ENCODE measurements at regions not wholly inside any gene's neighbourhood (a gene's known extent, or its start where the extent isn't known, plus 50 kb on each side); places are given as distances from the start of the nearest gene placed in this dataset.

DNA sequence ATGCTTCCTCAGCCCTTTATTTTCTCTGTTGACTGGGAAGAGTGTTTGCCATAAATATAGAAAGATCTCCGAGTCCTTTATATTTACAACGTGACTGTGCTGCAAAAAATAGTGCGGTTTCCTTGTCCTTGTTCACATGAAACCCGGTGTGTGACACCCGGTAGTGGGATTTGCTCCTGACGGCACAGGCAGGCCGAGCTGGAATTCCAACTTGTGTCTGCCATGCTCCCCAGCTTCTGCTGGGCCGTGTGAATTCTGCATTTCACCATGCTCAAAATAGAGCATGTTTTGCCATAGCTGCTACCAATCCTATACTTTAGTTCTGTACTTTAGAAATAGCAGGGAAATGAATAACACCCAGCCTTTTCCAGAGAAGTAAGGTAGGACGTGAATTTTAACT is 60.3 kb upstream of the PDE10A start:
- TF ChIP-seq, protein P1, sequence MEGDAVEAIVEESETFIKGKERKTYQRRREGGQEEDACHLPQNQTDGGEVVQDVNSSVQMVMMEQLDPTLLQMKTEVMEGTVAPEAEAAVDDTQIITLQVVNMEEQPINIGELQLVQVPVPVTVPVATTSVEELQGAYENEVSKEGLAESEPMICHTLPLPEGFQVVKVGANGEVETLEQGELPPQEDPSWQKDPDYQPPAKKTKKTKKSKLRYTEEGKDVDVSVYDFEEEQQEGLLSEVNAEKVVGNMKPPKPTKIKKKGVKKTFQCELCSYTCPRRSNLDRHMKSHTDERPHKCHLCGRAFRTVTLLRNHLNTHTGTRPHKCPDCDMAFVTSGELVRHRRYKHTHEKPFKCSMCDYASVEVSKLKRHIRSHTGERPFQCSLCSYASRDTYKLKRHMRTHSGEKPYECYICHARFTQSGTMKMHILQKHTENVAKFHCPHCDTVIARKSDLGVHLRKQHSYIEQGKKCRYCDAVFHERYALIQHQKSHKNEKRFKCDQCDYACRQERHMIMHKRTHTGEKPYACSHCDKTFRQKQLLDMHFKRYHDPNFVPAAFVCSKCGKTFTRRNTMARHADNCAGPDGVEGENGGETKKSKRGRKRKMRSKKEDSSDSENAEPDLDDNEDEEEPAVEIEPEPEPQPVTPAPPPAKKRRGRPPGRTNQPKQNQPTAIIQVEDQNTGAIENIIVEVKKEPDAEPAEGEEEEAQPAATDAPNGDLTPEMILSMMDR (IDR thresholded peaks at IDR 0.05), result no peak
- no peak overlapping the region for H2AFZ ChIP-seq (ENCODE audit: insufficient read depth, low read depth, low read length, poor library complexity, severe bottlenecking)
- WGBS (ENCODE audit: insufficient coverage), result 93% methylated on average over 7 of the region's 9 CpGs
- H3K9ac ChIP-seq (ENCODE audit: insufficient read depth, low read length, poor library complexity, severe bottlenecking), result no peak overlapping the region
- H3K9me3 Mint-ChIP-seq, result peaks cover 0 to 3% (median 0%) of the 10 kb centered on the region in 7 donors
- intact Hi-C loops (cut with micrococcal nuclease), result no loop called here
- H3K36me3 ChIP-seq (replicated peaks in 1 of 2; ENCODE audit: control insufficient read depth in 1 of 2, insufficient read depth in 2 of 2, low read length in 2 of 2), result no peaks in the 10 kb centered on the region
- no peak overlapping the region for H3K4me2 ChIP-seq (replicated peaks; ENCODE audit: extremely low read depth, low read length, poor library complexity, severe bottlenecking)
- H4K20me1 ChIP-seq (ENCODE audit: insufficient read depth, low read length), result no peaks in the 10 kb centered on the region
- no peaks in the 10 kb centered on the region for H3K27me3 ChIP-seq (ENCODE audit: control insufficient read depth in 2 of 2, insufficient read depth in 2 of 2, low read length in 2 of 2)
- no peak overlapping the region for H3K4me3 Mint-ChIP-seq
- no peaks in the 10 kb centered on the region for H3K79me2 ChIP-seq (ENCODE audit: insufficient read depth, low read length)
- H3K36me3 Mint-ChIP-seq, result no peaks in the 10 kb centered on the region
- H3K4me3 ChIP-seq (replicated peaks in 1 of 3; ENCODE audit: low read depth in 2 of 3, low read length in 3 of 3), result no peak overlapping the region
- no peaks in the 10 kb centered on the region for H3K4me1 ChIP-seq (ENCODE audit: control insufficient read depth in 1 of 2, insufficient read depth in 2 of 2, low read length in 2 of 2)
- peaks cover 4 to 10% (median 6%) of the 10 kb centered on the region in 3 donors for H3K27me3 Mint-ChIP-seq (ENCODE audit: low read depth in 3 of 3)
- H3K4me1 Mint-ChIP-seq, result no peaks in the 10 kb centered on the region
- H3K27ac Mint-ChIP-seq, result no peak overlapping the region
- H3K27ac ChIP-seq (ENCODE audit: low read depth in 1 of 2, low read length in 2 of 2), result no peak overlapping the region
- DNase-seq, result no peak
- no peaks in the 10 kb centered on the region for H3K9me3 ChIP-seq (replicated peaks in 1 of 2; ENCODE audit: control insufficient read depth in 1 of 2, insufficient read depth in 1 of 2, low read length in 2 of 2)

DNA sequence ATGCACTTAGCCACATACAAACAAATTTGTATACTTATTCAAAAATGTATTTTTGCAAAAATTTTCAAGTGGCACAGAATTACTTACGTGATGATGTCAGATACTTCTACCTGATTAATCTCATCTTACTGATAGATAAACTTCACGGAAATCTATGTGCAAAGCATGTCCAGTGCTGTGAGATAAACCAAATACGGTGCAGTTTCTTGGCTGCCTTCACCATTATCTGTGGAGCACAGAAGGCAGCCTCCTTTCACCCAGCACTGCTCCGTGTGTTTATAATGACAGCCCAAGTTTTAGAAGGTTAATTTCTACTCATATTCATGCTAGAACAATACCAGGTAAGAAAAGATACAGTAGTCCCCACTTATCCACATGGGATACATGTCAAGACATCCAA is 59.0 kb upstream of the PDE10A start:
- Histone ChIP-seq H3K27me3 (ENCODE audit: control insufficient read depth in 2 of 2, insufficient read depth in 2 of 2, low read length in 2 of 2) (no peaks in the 10 kb centered on the region), H3K4me1 (ENCODE audit: control insufficient read depth in 1 of 2, insufficient read depth in 2 of 2, low read length in 2 of 2) (no peaks in the 10 kb centered on the region), H3K79me2 (ENCODE audit: insufficient read depth, low read length) (no peaks in the 10 kb centered on the region), H2AFZ (ENCODE audit: insufficient read depth, low read depth, low read length, poor library complexity, severe bottlenecking) (no peak overlapping the region), H3K27ac (ENCODE audit: low read depth in 1 of 2, low read length in 2 of 2) (no peak overlapping the region), H3K4me3 (replicated peaks in 1 of 3; ENCODE audit: low read depth in 2 of 3, low read length in 3 of 3) (no peak overlapping the region), H3K36me3 (replicated peaks in 1 of 2; ENCODE audit: control insufficient read depth in 1 of 2, insufficient read depth in 2 of 2, low read length in 2 of 2) (no peaks in the 10 kb centered on the region), H3K9ac (ENCODE audit: insufficient read depth, low read length, poor library complexity, severe bottlenecking) (no peak overlapping the region), H3K9me3 (replicated peaks in 1 of 2; ENCODE audit: control insufficient read depth in 1 of 2, insufficient read depth in 1 of 2, low read length in 2 of 2) (no peaks in the 10 kb centered on the region), H3K4me2 (replicated peaks; ENCODE audit: extremely low read depth, low read length, poor library complexity, severe bottlenecking) (no peak overlapping the region), H4K20me1 (ENCODE audit: insufficient read depth, low read length) (no peaks in the 10 kb centered on the region)
- Mint-ChIP-seq H3K4me1 (no peaks in the 10 kb centered on the region), H3K9me3 (peaks cover 0 to 3% (median 0%) of the 10 kb centered on the region in 7 donors), H3K27ac (no peak overlapping the region), H3K36me3 (no peaks in the 10 kb centered on the region), H3K4me3 (no peak overlapping the region), H3K27me3 (ENCODE audit: low read depth in 3 of 3) (peaks cover 4 to 10% (median 8%) of the 10 kb centered on the region in 3 donors)
- WGBS (ENCODE audit: insufficient coverage), result 72% methylated on average over 2 of the region's 4 CpGs
- TF ChIP-seq, protein P1 (IDR thresholded peaks at IDR 0.05), result no peak
- no peak for DNase-seq
- intact Hi-C loops (cut with micrococcal nuclease), result no loop called here
